HG03378 (cell line): ENCODE measurements at regions not wholly inside any gene's neighbourhood (a gene's known extent, or its start where the extent isn't known, plus 50 kb on each side); places are given as distances from the start of the nearest gene placed in this dataset.

Source experiments
- ATAC-seq: cut with Tn5 transposase; IDR thresholded peaks from one replicate; pipeline ENCODE4 v1.9.1; 2021; ENCODE audit warnings: mild to moderate bottlenecking, moderate library complexity; ENCODE audit not compliant: unreplicated experiment

- ATAC-seq = no peak
Observed at GRCh38 chr9:107660976-107661375, 171.4 kb upstream of the KLF4 start.

GRCh38 chr9:107653263-107653821 lies 163.8 kb upstream of the KLF4 start:
- no peak for ATAC-seq

GRCh38 chr9:107650995-107651394 lies 161.4 kb upstream of the KLF4 start:
- ATAC-seq = no peak

GRCh38 chr9:107650321-107650720 lies 160.8 kb upstream of the KLF4 start:
- no peak for ATAC-seq

- ATAC-seq = no peak
Observed at GRCh38 chr9:107648153-107648715, 158.7 kb upstream of the KLF4 start.

- no peak for ATAC-seq
Observed at GRCh38 chr9:107647611-107648010, 158.0 kb upstream of the KLF4 start.

- no peak for ATAC-seq
Observed at GRCh38 chr9:107647141-107647540, 157.6 kb upstream of the KLF4 start.

- no peak for ATAC-seq
Observed at GRCh38 chr9:107645464-107645833, 155.9 kb upstream of the KLF4 start.

- no peak for ATAC-seq
Observed at GRCh38 chr9:107644733-107645463, 155.3 kb upstream of the KLF4 start.

GRCh38 chr9:107639426-107639825 lies 149.9 kb upstream of the KLF4 start:
- ATAC-seq = no peak

GRCh38 chr9:107638521-107639310 lies 149.1 kb upstream of the KLF4 start:
- ATAC-seq = no peak

- ATAC-seq = peak; percentile 56
Observed at GRCh38 chr9:107637421-107638420, 148.2 kb upstream of the KLF4 start.

- ATAC-seq = no peak
Observed at GRCh38 chr9:107636571-107637381, 147.2 kb upstream of the KLF4 start.

GRCh38 chr9:107635803-107636174 lies 146.2 kb upstream of the KLF4 start:
- ATAC-seq = no peak

GRCh38 chr9:107635101-107635802 lies 145.7 kb upstream of the KLF4 start:
- ATAC-seq = no peak

GRCh38 chr9:107633406-107633805 lies 143.8 kb upstream of the KLF4 start:
- ATAC-seq = no peak

- no peak for ATAC-seq
Observed at GRCh38 chr9:107632661-107633060, 143.1 kb upstream of the KLF4 start.

GRCh38 chr9:107632216-107632615 lies 142.6 kb upstream of the KLF4 start:
- no peak for ATAC-seq

GRCh38 chr9:107631788-107632187 lies 142.2 kb upstream of the KLF4 start:
- ATAC-seq = no peak
